ENCODE measurements at regions not wholly inside any gene's neighbourhood (a gene's known extent, or its start where the extent isn't known, plus 50 kb on each side); places are given as distances from the start of the nearest gene placed in this dataset.

GRCh38 chr1:195520757-195521156 lies 1087.5 kb downstream of the KCNT2 start:
- intact Hi-C loops (cut with DNase I): no loop called here
- no peak for DNase-seq (ENCODE audit: low spot score)

- DNase-seq (ENCODE audit: low spot score): no peak
- intact Hi-C loops (cut with DNase I): no loop called here
Measured at GRCh38 chr1:195516036-195516435, 1092.2 kb downstream of the KCNT2 start.

- no peak for DNase-seq (ENCODE audit: low spot score)
- intact Hi-C loops (cut with DNase I): no loop called here
Measured at GRCh38 chr1:195511501-195511900, 1096.7 kb downstream of the KCNT2 start.

- no peak for DNase-seq (ENCODE audit: low spot score)
- intact Hi-C loops (cut with DNase I): no loop called here
Measured at GRCh38 chr1:195501118-195501517, 1107.1 kb downstream of the KCNT2 start.

GRCh38 chr1:195495720-195496635 lies 1112.3 kb downstream of the KCNT2 start:
- DNase-seq (ENCODE audit: low spot score): no peak
- intact Hi-C loops (cut with DNase I): no loop called here

- DNase-seq (ENCODE audit: low spot score): no peak
- intact Hi-C loops (cut with DNase I): no loop called here
Measured at GRCh38 chr1:195482137-195482536, 1126.1 kb downstream of the KCNT2 start.

- DNase-seq (ENCODE audit: low spot score): no peak
- intact Hi-C loops (cut with DNase I): no loop called here
Measured at GRCh38 chr1:195481293-195481692, 1126.9 kb downstream of the KCNT2 start.

GRCh38 chr1:195475568-195475967 lies 1132.7 kb downstream of the KCNT2 start:
- intact Hi-C loops (cut with DNase I): no loop called here
- no peak for DNase-seq (ENCODE audit: low spot score)

GRCh38 chr1:195472291-195472690 lies 1135.9 kb downstream of the KCNT2 start:
- no peak for DNase-seq (ENCODE audit: low spot score)
- intact Hi-C loops (cut with DNase I): no loop called here

GRCh38 chr1:195466639-195467038 lies 1141.6 kb downstream of the KCNT2 start:
- intact Hi-C loops (cut with DNase I): no loop called here
- no peak for DNase-seq (ENCODE audit: low spot score)

GRCh38 chr1:195462646-195463045 lies 1145.6 kb downstream of the KCNT2 start:
- DNase-seq (ENCODE audit: low spot score): no peak
- intact Hi-C loops (cut with DNase I): no loop called here

GRCh38 chr1:195462152-195462551 lies 1146.1 kb downstream of the KCNT2 start:
- intact Hi-C loops (cut with DNase I): no loop called here
- DNase-seq (ENCODE audit: low spot score): no peak

- DNase-seq (ENCODE audit: low spot score): no peak
- intact Hi-C loops (cut with DNase I): no loop called here
Measured at GRCh38 chr1:195458365-195458764, 1149.9 kb downstream of the KCNT2 start.

GRCh38 chr1:195450794-195451193 lies 1157.4 kb downstream of the KCNT2 start:
- intact Hi-C loops (cut with DNase I): no loop called here
- no peak for DNase-seq (ENCODE audit: low spot score)

GRCh38 chr1:195439661-195440060 lies 1168.6 kb downstream of the KCNT2 start:
- intact Hi-C loops (cut with DNase I): loop anchor here in 1 of 2 donors (5.0 kb wide), 1 partner anchor 213 kb away; no protein-coding TSS in a partner anchor
- DNase-seq (ENCODE audit: low spot score): peak; percentile 69

- DNase-seq (ENCODE audit: low spot score): no peak
- intact Hi-C loops (cut with DNase I): loop anchor here in 1 of 2 donors (5.0 kb wide), 1 partner anchor 1092 kb away; no protein-coding TSS in a partner anchor
Measured at GRCh38 chr1:195434566-195435203, 1173.6 kb downstream of the KCNT2 start.

- intact Hi-C loops (cut with DNase I): loop anchor here in 1 of 2 donors (5.0 kb wide), 1 partner anchor 1089 kb away; no protein-coding TSS in a partner anchor
Measured at GRCh38 chr1:195430826-195431225, 1177.4 kb downstream of the KCNT2 start.

GRCh38 chr1:195428927-195429326 lies 1179.3 kb downstream of the KCNT2 start:
- intact Hi-C loops (cut with DNase I): no loop called here
- no peak for DNase-seq (ENCODE audit: low spot score)

More at GRCh38 chr1:195430826-195431225, 1177.4 kb downstream of the KCNT2 start:
- DNase-seq (ENCODE audit: low spot score): no peak

- intact Hi-C loops (cut with DNase I): no loop called here
- no peak for DNase-seq (ENCODE audit: low spot score)
Measured at GRCh38 chr1:195415584-195415983, 1192.7 kb downstream of the KCNT2 start.

- DNase-seq (ENCODE audit: low spot score): no peak
- intact Hi-C loops (cut with DNase I): no loop called here
Measured at GRCh38 chr1:195394567-195394966, 1213.7 kb downstream of the KCNT2 start.

Measured in posterior vena cava (tissue), 2 donors.